ENCODE measurements at regions not wholly inside any gene's neighbourhood (a gene's known extent, or its start where the extent isn't known, plus 50 kb on each side); places are given as distances from the start of the nearest gene placed in this dataset.

GRCh38 chr9:99447951-99448350, 225.9 kb downstream of the SEC61B start:
- DNase-seq: no peak

- DNase-seq: no peak
These were observed 227.6 kb downstream of the SEC61B start for GRCh38 chr9:99449726-99450125.

GRCh38 chr9:99451112-99451606, 229.1 kb downstream of the SEC61B start:
- no peak for DNase-seq

DNA sequence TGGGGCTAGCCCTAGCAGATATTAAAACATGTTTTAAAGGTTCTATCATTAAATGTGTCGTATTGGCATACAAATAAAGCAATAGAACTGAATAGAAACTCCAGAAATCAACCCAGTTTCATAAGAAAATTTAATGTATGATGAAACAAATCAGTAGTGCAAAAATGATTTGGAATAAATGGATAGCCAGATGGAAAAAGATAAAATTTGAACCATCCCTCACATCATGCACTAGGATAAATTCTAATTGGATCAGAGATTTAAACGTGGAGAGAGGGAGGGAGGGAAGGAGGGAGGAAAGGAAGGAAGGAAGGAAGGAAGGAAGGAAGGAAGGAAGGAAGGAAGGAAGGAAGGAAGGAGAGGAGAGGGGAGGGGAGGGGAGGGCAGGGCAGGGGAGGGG, 235.3 kb downstream of the SEC61B start:
- DNase-seq: no peak

DNA sequence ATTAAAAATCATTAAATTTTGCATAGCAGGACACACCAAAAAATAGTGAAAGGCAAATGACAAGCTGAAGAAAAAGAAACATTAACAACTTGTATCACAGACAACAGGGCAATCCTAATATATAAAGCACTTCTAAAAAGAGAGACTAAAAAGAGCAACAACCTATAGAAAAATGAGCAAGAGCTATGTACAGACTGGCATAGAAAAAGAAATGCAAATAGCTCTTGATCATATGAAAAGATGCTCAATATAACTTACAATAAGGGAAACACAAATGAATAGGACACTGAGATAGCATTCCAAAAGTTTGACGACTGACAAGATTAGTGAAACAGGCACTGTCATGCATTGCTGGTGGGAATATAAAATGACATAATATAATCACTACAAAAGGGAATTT, 235.9 kb downstream of the SEC61B start:
- no peak for DNase-seq

- no peak for DNase-seq
These were observed 237.8 kb downstream of the SEC61B start for GRCh38 chr9:99459919-99460318.

- DNase-seq: no peak
These were observed 241.0 kb downstream of the SEC61B start for GRCh38 chr9:99463131-99463530.

DNA sequence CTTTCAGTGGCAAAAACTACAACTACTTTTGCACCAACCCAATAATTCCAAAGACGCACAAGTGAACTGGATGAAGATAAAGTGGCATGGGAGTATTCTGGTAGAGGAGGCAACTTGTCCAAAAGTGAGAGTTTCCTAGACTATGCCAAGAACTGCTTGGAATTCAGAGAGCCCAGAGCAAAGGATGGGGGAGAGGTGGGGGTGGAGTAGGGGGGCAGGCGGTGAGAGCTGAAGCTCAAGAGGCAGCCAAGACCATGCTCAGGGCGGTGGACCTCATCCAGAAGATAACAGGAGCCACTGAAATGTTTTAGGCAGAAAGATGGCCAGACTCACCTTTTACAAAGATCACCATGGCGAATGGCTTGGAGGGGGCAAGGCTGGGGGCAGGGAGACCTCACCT, 242.5 kb downstream of the SEC61B start:
- no peak for DNase-seq

DNA sequence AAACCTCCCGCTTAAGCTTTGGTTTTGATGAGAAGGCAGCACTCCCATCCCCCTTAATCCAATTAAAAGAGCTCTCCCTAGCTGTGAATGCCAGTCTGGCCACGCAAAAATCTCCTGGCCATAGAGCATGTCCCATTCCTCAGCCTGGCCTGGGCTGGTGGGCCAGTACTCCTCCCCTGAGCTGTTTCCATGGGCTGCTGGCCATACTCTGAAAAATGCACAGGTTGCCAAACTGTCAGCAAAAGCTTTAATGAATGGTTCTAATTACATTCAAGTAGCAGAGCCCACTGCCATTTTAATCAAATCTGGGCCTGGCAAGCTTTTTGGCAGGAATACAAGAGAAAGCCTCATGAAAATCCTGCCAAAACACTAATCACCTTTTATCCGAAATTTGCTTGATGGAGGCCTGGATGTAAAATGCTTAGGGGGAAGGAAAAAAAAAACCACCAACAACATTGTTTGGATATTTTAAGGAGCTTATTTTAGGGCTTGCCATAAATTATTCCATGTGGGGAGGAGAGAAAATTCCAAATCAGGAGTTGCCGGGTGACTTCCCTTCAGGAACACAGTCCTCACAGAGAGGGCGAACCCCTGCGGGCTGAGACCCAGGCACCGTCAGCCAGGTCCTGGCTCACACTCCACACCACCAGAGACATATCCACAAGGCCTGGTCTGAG, 243.3 kb downstream of the SEC61B start:
- no peak for DNase-seq

DNA sequence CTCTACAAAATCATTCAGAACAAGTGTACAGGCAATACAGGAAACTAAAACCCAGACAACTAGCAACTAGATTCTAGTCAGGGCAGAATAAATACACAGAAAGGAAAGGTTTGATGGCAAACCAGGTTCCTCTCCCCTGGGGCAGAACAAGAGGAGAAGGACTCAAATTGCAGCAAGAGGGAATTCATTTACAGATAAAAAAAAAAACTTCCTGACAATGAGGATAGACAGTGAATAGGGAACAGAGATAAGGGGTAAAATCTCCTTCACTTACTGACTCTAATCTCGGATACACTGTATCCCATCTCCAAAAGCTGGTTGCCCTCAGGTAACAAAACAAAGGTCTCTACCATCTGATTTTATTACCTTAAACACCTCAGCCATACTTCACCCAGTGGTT, 244.0 kb downstream of the SEC61B start:
- DNase-seq: no peak

GRCh38 chr9:99466781-99467180, 244.7 kb downstream of the SEC61B start:
- no peak for DNase-seq

DNA sequence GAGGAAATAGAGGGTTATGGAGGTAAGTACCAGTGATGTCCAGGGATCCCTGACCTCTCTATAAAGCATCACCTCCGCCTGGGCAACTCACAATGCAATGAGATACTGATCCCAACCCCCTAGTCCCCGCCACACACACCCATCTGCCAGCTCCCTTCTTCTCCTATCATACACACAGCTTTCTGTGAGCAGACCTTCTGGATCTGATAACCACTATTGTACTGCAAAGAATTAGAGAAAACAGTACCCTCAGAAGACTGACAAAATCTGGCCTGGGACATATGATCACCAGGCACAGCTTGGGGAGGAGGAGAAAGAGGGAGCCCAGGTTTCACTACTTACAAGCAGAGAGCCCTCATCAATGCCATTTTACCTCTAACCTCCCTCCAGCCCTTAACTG, 249.0 kb downstream of the SEC61B start:
- no peak for DNase-seq

GRCh38 chr9:99472240-99472915, 250.3 kb downstream of the SEC61B start:
- no peak for DNase-seq

- no peak for DNase-seq
These were observed 250.8 kb downstream of the SEC61B start for GRCh38 chr9:99472916-99473245.

DNA sequence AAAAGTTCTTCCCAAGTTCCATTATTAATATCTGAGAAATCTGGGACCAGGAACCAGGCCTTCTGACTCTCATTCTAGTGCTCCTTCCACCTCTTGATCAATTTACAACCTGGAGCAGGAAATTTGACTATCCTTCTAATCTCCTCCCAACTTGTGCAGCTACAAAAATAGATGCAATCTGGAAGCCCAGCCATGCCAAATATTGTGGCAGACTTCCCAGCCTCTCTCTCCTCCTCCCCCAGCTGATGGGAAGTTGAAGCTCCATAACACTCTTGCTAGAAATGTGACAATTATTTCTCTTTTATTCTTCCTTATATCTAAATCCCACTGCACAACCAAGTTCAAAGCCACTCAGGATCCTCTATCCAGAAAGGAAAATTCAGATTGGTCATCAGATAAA, 252.1 kb downstream of the SEC61B start:
- no peak for DNase-seq

DNA sequence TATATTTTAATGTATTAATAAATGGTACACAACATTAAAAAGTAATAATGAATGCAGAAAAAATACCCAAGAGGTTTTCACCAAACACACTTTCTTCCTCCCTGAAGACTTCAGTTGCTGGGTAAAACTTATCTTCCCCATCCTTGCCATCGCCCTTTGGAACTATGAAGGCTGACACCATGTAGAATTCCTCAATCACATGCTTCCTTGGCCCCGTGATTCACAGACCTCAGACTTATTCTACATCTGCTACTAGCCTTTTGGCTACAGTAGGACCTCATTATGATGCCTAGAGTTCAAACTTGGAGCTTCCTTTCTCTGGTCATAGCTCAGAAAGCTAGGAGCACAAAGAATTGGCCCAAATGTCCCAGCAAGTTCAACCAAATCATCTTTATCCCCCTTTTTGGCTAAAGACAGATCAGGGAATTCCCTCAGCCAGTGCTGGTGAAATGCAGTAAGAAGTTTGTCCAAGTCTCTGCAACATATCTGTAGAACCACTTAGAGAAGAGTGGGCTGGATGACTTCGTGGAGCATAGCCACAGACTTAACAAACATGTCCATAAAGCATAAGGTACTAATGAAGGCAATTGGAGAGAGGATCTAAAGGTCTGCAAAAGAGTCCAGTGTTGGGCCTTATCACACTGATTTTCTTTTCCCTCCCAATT, 253.5 kb downstream of the SEC61B start:
- no peak for DNase-seq

- DNase-seq: no peak
These were observed 256.5 kb downstream of the SEC61B start for GRCh38 chr9:99478469-99479027.

- no peak for DNase-seq
These were observed 257.8 kb downstream of the SEC61B start for GRCh38 chr9:99479929-99480328.

DNA sequence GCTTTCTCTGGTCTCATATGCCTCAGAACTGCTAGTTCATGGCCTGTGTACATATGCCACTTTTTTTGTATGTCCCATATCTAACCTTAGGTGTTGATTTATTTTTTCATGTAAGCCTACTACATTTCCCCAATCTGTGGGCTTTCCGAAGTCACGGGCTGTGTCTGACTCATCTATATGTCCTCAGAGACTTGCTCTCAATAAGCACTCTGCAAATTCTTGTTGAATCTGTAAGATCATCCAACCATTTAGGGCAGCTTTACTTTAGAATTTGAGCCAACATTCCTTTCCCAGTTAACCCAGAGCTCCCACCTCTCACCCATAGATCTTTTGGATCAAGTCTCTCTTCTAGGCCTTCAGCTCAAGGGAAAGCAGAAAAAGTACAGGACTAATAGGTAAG, 263.4 kb downstream of the SEC61B start:
- no peak for DNase-seq

GRCh38 chr9:99486684-99487083, 264.6 kb downstream of the SEC61B start:
- DNase-seq: no peak

GRCh38 chr9:99488131-99489059, 266.3 kb downstream of the SEC61B start:
- no peak for DNase-seq

DNA sequence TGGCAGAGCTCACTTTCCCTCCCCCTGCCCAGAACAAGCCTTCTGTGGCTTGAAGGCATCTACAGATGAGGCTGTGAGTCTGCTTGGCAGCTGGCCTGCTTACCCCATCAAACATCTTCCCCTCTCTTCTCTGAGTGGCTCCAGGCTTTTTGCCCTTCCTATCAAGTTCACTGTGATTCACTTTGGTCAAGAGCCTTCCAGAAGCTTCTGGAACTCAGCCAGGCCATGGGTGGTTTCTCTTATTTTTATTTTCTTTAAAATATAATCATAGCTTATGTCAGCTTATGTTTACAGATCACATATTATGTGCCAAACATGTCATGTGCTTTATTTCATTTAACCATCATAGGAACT, 267.0 kb downstream of the SEC61B start:
- no peak for DNase-seq

GRCh38 chr9:99490729-99491128, 268.6 kb downstream of the SEC61B start:
- no peak for DNase-seq
